Right lobe of liver (tissue), 6 donors: ENCODE measurements at regions not wholly inside any gene's neighbourhood (a gene's known extent, or its start where the extent isn't known, plus 50 kb on each side); places are given as distances from the start of the nearest gene placed in this dataset.

ENCODE experiments used
- ATAC-seq, 4 donors: fragments of 200-7000 bp; cut with Tn5 transposase; one replicate each; pipeline ENCODE4 v1.9.1; 2020; ENCODE audit warnings: mild to moderate bottlenecking in 4 of 4, moderate library complexity in 4 of 4
- DNase-seq, 3 donors: peaks; one replicate each; pipeline ENCODE4 v3.0.0-alpha.2; 2020
- H3K27ac ChIP-seq, 3 donors: fragments of 200-600 bp; one replicate each; pipeline ENCODE4 v1.8.0; 2022
- H3K27me3 ChIP-seq, 2 donors: fragments of 200-600 bp; one replicate each; pipeline ENCODE4 v1.8.0; 2022
- H3K36me3 ChIP-seq, 4 donors: fragments of 200-600 bp; sonication (generic) in 1 of 4; one replicate each; pipeline versions ENCODE4 v1.5.1 to v1.8.0; 2017 to 2022; ENCODE audit warnings: control low read depth in 1 of 4
- H3K4me1 ChIP-seq, 4 donors: fragments of 200-600 bp; sonication (generic) in 1 of 4; one replicate each; pipeline versions ENCODE4 v1.5.1 to v1.8.0; 2017 to 2022; ENCODE audit warnings: control low read depth in 1 of 4
- H3K4me3 ChIP-seq, 3 donors: fragments of 200-600 bp; one replicate each; pipeline ENCODE4 v1.8.0; 2022
- H3K9me3 ChIP-seq, 4 donors: fragments of 200-600 bp; sonication (generic) in 1 of 4; one replicate each; pipeline versions ENCODE4 v1.5.1 to v1.8.0; 2017 to 2022; ENCODE audit warnings: control low read depth in 1 of 4
- CTCF ChIP-seq, 4 donors: fragments of 200-600 bp in 3 of 4; fragments of 450-650 bp in 1 of 4; IDR thresholded peaks; one replicate each; pipeline versions ENCODE4 v1.5.1 to v1.8.0; 2016 to 2022; ENCODE audit warnings: antibody characterized with exemption in 4 of 4, mild to moderate bottlenecking in 2 of 4
- POLR2A ChIP-seq: fragments of 450-650 bp; IDR thresholded peaks from one replicate; pipeline ENCODE4 v1.6.1; 2017; ENCODE audit warnings: antibody characterized with exemption, mild to moderate bottlenecking
- WGBS: methylation state at CpG from one replicate; pipeline ENCODE4 v1.1.6; 2018; ENCODE audit warnings: low coverage, low lambda C conversion rate; ENCODE audit not compliant: insufficient coverage; ENCODE audit errors: missing lambda C conversion rate; 5-methylcytosine and 5-hydroxymethylcytosine counted together
- intact Hi-C, 2 donors: fragments of 100-400 bp; cut with DNase I; formaldehyde crosslinking; loops; one replicate each; pipeline versions ENCODE4 v1.11.2 to v1.14.1; 2022
- donor health status: DM: no; HTN: yes; CAD: no.
- donor health status: DM: no; HTN: no; CAD: no.
- donor health status: DM: no; HTN: no; CAD: no.
- donor health status: DM: no; HTN: yes; CAD: no.
- donor health status: DM: no; HTN: yes; CAD: no.

GRCh38 chr4:15143551-15143950, 141.3 kb downstream of the CPEB2 start:
- Histone ChIP-seq H3K27me3 (no peaks in the 10 kb centered on the region), H3K27ac (no peak overlapping the region), H3K4me1 (peaks cover 0 to 25% (median 4%) of the 10 kb centered on the region in 4 donors), H3K4me3 (no peak overlapping the region), H3K36me3 (no peaks in the 10 kb centered on the region), H3K9me3 (no peaks in the 10 kb centered on the region)
- WGBS, result 91% methylated on average over 1 of the region's 2 CpGs
- ATAC-seq, result no peak
- DNase-seq, result no peak
- TF ChIP-seq CTCF (IDR thresholded peaks at IDR 0.05) (no peak), POLR2A (no peak)
- intact Hi-C loops, result no loop called here

- Histone ChIP-seq H3K27me3 (no peaks in the 10 kb centered on the region), H3K27ac (peak overlapping the region; percentile 52 to 77 (median 73)), H3K4me3 (peak overlapping the region in 2 of 3 donors; percentile 15 to 24), H3K9me3 (no peaks in the 10 kb centered on the region), H3K4me1 (peaks cover 0 to 28% (median 5%) of the 10 kb centered on the region in 4 donors), H3K36me3 (no peaks in the 10 kb centered on the region)
- no peak for DNase-seq
- TF ChIP-seq CTCF (IDR thresholded peaks at IDR 0.05), result peak; percentile 24 to 48 (median 34)
- TF ChIP-seq POLR2A, result no peak
- intact Hi-C loops, result no loop called here
- 37% methylated on average over 9 of the region's 9 CpGs for WGBS
- peak; percentile 37 to 74 (median 68) for ATAC-seq
Measured at GRCh38 chr4:15144249-15144966, 142.1 kb downstream of the CPEB2 start.

GRCh38 chr4:15144967-15145295, 142.7 kb downstream of the CPEB2 start:
- no peak for DNase-seq
- Histone ChIP-seq H3K27ac (peak overlapping the region; percentile 15 to 77 (median 73)), H3K36me3 (no peaks in the 10 kb centered on the region), H3K9me3 (no peaks in the 10 kb centered on the region), H3K4me1 (peaks cover 0 to 33% (median 7%) of the 10 kb centered on the region in 4 donors), H3K4me3 (no peak overlapping the region), H3K27me3 (no peaks in the 10 kb centered on the region)
- intact Hi-C loops, result no loop called here
- no peak for ATAC-seq
- TF ChIP-seq POLR2A (no peak), CTCF (IDR thresholded peaks at IDR 0.05) (no peak)
- WGBS, result 58% methylated on average over 6 of the region's 7 CpGs

GRCh38 chr4:15145709-15146108, 143.4 kb downstream of the CPEB2 start:
- DNase-seq (peak; percentile 47 to 78 (median 74)), ATAC-seq (peak; percentile 59 to 72 (median 71))
- Histone ChIP-seq H3K4me1 (peaks cover 0 to 40% (median 7%) of the 10 kb centered on the region in 4 donors), H3K4me3 (no peak overlapping the region), H3K36me3 (no peaks in the 10 kb centered on the region), H3K27me3 (no peaks in the 10 kb centered on the region), H3K27ac (peak overlapping the region in 2 of 3 donors; percentile 73 to 77), H3K9me3 (no peaks in the 10 kb centered on the region)
- TF ChIP-seq CTCF (IDR thresholded peaks at IDR 0.05) (no peak), POLR2A (no peak)
- 32% methylated on average over 3 of the region's 7 CpGs for WGBS
- intact Hi-C loops, result no loop called here
